SK-N-MC (cell line): ENCODE measurements at regions not wholly inside any gene's neighbourhood (a gene's known extent, or its start where the extent isn't known, plus 50 kb on each side); places are given as distances from the start of the nearest gene placed in this dataset.

Experiments
- EZH2 ChIP-seq: fragments of 200-600 bp; sonication (generic); IDR thresholded peaks from one replicate; pipeline ENCODE4 v1.6.1; 2017; ENCODE audit warnings: antibody characterized with exemption
- FOXP2 ChIP-seq: optimal IDR thresholded peaks from 2 replicates; pipeline ENCODE3; 2011; ENCODE audit warnings: mild to moderate bottlenecking, moderate library complexity; ENCODE audit not compliant: insufficient read depth; ENCODE audit errors: extremely low read length, control extremely low read depth
- POLR2AphosphoS5 ChIP-seq: IDR thresholded peaks from 2 replicates; pipeline ENCODE4 v1.6.1; 2012; ENCODE audit warnings: mild to moderate bottlenecking, low read depth, low read length, borderline replicate concordance

DNA sequence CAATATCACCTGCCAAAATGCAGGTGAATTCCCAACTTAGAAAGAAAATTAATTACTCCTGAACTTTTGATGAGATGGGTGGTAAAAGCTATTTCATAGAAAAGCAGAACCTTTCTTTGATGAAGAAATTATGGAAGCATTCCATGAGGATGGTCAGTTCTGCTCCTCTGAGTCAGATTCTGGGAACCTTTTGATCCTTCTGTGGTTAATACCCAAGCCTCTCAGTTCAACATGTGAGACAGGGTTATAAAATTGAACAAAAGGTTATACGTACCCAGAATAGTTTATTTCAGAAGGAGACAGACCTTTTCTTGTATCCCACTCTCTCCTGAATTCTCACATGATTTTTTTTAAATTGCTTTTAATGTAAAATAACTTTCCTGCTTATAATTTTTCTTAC is 767.6 kb upstream of the ADAMTS16 start:
- TF ChIP-seq EZH2, result no peak
- no peak for TF ChIP-seq POLR2AphosphoS5
- no peak for TF ChIP-seq FOXP2
